SK-N-SH treated with all-trans-retinoic acid at 6 μM for 48 hours (cell line): ENCODE measurements at regions not wholly inside any gene's neighbourhood (a gene's known extent, or its start where the extent isn't known, plus 50 kb on each side); places are given as distances from the start of the nearest gene placed in this dataset.

Experiments used
- ESRRG ChIP-seq: fragments of 250-450 bp; sonication (Bioruptor Pico); IDR thresholded peaks from 2 replicates; pipeline ENCODE4 v1.6.1; 2021; ENCODE audit warnings: mild to moderate bottlenecking
- GLIS3 ChIP-seq: fragments of 250-450 bp; sonication (Bioruptor Pico); IDR thresholded peaks from 2 replicates; pipeline ENCODE4 v1.5.0; 2020; ENCODE audit warnings: mild to moderate bottlenecking, moderate library complexity
- SNAI2 ChIP-seq: fragments of 250-450 bp; sonication (Bioruptor Pico); IDR thresholded peaks from 2 replicates; pipeline ENCODE4 v1.5.0; 2020; ENCODE audit warnings: mild to moderate bottlenecking, moderate library complexity
- ZC3H10 ChIP-seq: fragments of 250-450 bp; sonication (Bioruptor Pico); IDR thresholded peaks from 2 replicates; pipeline ENCODE4 v1.5.1; 2021; ENCODE audit warnings: mild to moderate bottlenecking, moderate library complexity
- ZFP30 ChIP-seq: fragments of 450-650 bp; formaldehyde crosslinking; IDR thresholded peaks from 2 replicates; pipeline ENCODE4 v1.5.0; 2022; ENCODE audit warnings: mild to moderate bottlenecking, moderate library complexity
- TF ChIP-seq, protein P1 (sequence below): fragments of 250-450 bp; sonication (Bioruptor Pico); IDR thresholded peaks from 2 replicates; pipeline ENCODE4 v1.8.0; 2020; ENCODE audit warnings: mild to moderate bottlenecking, moderate library complexity, borderline replicate concordance

DNA sequence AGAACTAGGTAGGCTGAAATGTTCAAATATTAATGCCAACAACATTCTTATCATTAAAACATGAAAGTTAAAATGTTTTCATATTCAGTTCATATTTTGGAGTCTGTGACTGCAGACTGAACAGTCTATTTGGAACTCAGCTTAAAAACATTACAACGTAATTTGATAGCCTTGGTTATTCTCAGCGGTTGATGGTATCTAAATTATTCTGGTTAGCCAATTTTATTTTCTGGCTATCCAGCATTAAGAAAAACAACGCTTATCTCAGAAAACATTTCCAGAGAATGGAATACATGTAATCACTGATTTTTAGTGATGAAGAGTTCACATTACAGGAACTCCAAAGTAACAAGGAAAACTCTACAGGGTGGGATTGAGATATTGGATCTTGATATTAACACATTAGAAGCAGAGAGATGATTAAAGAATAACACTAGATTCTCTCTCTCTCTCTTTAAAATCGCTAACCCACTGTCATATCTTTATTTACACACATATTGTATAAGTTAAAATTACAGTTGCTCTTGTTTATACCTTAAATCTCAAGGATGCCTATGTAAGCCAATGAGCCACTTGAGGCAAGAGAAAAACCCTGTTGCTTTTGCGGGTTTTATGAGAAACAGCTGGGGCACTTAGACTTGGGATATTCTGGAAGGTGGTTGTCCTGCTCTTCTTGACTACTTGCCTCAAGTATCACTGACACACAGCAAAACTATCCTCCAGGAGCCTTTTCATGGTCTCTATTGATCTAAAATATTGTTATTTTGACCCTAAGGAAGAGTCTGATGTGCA is 84.9 kb downstream of the ICOS start:
- TF ChIP-seq ZC3H10, result no peak
- no peak for TF ChIP-seq ZFP30 (CRISPR knock-in tag)
- no peak for TF ChIP-seq ESRRG (CRISPR knock-in tag)
- TF ChIP-seq SNAI2 (CRISPR knock-in tag), result no peak
- no peak for TF ChIP-seq GLIS3
- TF ChIP-seq, protein P1, sequence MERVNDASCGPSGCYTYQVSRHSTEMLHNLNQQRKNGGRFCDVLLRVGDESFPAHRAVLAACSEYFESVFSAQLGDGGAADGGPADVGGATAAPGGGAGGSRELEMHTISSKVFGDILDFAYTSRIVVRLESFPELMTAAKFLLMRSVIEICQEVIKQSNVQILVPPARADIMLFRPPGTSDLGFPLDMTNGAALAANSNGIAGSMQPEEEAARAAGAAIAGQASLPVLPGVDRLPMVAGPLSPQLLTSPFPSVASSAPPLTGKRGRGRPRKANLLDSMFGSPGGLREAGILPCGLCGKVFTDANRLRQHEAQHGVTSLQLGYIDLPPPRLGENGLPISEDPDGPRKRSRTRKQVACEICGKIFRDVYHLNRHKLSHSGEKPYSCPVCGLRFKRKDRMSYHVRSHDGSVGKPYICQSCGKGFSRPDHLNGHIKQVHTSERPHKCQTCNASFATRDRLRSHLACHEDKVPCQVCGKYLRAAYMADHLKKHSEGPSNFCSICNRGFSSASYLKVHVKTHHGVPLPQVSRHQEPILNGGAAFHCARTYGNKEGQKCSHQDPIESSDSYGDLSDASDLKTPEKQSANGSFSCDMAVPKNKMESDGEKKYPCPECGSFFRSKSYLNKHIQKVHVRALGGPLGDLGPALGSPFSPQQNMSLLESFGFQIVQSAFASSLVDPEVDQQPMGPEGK, result no peak
